Ishikawa (cell line): ENCODE measurements at regions not wholly inside any gene's neighbourhood (a gene's known extent, or its start where the extent isn't known, plus 50 kb on each side); places are given as distances from the start of the nearest gene placed in this dataset.

Experiments
- CEBPB ChIP-seq: IDR thresholded peaks from 2 replicates; pipeline ENCODE4 v1.6.1; 2012
- CREB1 ChIP-seq: IDR thresholded peaks from 2 replicates; pipeline ENCODE4 v1.6.1; 2012; ENCODE audit warnings: low read depth
- EGR1 ChIP-seq: IDR thresholded peaks from 2 replicates; pipeline ENCODE4 v1.6.1; 2012
- EP300 ChIP-seq: IDR thresholded peaks from 2 replicates; pipeline ENCODE4 v1.6.1; 2012; ENCODE audit warnings: borderline replicate concordance
- FOXM1 ChIP-seq: IDR thresholded peaks from 2 replicates; pipeline ENCODE4 v1.6.1; 2012; ENCODE audit warnings: low read depth, borderline replicate concordance
- NFIC ChIP-seq: IDR thresholded peaks from 2 replicates; pipeline ENCODE4 v1.6.1; 2012
- RAD21 ChIP-seq: IDR thresholded peaks from 2 replicates; pipeline ENCODE4 v1.6.1; 2012; ENCODE audit warnings: low read depth
- TAF1 ChIP-seq: IDR thresholded peaks from 2 replicates; pipeline ENCODE4 v1.6.1; 2012; ENCODE audit warnings: low read depth, mild to moderate bottlenecking
- TCF12 ChIP-seq: IDR thresholded peaks from 2 replicates; pipeline ENCODE4 v1.6.1; 2012; ENCODE audit warnings: low read depth
- TEAD4 ChIP-seq: IDR thresholded peaks from 2 replicates; pipeline ENCODE4 v1.6.1; 2012
- YY1 ChIP-seq: IDR thresholded peaks from 2 replicates; pipeline ENCODE4 v1.6.1; 2012; ENCODE audit warnings: low read depth
- ZBTB7A ChIP-seq: IDR thresholded peaks from 2 replicates; pipeline ENCODE4 v1.6.1; 2012; ENCODE audit warnings: low read depth
- TF ChIP-seq, protein P1 (sequence below): IDR thresholded peaks from 2 replicates; pipeline ENCODE4 v1.6.1; 2012; ENCODE audit warnings: low read depth, mild to moderate bottlenecking
- TF ChIP-seq, protein P2 (sequence below): IDR thresholded peaks from 2 replicates; pipeline ENCODE4 v1.6.1; 2012
- TF ChIP-seq, protein P3 (sequence below): IDR thresholded peaks from 2 replicates; pipeline ENCODE4 v1.6.1; 2012

DNA sequence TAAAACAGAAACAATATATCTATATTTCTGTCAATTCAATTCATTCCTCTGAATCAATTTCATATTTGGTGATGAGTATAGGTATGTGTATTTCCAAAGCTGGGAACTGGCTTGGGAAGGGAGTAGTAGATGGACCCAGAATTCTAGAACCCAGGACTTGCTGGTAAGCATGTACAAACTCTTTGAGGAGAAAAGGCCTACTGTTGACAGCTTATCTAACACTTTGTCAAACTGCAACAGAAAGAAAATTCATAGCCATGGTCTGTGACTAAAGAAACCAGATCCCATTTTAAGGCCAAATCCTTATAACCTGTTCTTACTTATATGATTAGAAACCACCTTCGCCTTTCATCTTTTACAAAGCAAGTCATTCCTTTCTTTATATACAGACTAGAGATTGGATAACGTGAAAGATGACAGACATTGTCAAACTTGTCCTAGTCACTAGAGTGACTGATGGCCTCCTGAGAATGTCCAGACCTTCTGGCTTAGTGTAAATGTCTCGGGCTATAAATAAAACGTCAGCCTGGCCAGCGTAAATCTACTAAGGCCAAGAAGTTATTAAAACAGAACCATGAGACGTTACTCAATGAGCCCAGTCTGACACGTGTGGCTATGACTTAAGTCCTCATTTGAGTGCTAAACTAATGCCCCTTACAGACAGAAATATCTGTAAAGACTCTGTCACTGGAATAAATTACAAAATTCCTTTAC lies 152.3 kb downstream of the ALDH8A1 start:
- TF ChIP-seq EGR1: no peak
- no peak for TF ChIP-seq ZBTB7A
- TF ChIP-seq NFIC: no peak
- TF ChIP-seq RAD21: no peak
- TF ChIP-seq FOXM1: no peak
- TF ChIP-seq TAF1: no peak
- TF ChIP-seq, protein P1, sequence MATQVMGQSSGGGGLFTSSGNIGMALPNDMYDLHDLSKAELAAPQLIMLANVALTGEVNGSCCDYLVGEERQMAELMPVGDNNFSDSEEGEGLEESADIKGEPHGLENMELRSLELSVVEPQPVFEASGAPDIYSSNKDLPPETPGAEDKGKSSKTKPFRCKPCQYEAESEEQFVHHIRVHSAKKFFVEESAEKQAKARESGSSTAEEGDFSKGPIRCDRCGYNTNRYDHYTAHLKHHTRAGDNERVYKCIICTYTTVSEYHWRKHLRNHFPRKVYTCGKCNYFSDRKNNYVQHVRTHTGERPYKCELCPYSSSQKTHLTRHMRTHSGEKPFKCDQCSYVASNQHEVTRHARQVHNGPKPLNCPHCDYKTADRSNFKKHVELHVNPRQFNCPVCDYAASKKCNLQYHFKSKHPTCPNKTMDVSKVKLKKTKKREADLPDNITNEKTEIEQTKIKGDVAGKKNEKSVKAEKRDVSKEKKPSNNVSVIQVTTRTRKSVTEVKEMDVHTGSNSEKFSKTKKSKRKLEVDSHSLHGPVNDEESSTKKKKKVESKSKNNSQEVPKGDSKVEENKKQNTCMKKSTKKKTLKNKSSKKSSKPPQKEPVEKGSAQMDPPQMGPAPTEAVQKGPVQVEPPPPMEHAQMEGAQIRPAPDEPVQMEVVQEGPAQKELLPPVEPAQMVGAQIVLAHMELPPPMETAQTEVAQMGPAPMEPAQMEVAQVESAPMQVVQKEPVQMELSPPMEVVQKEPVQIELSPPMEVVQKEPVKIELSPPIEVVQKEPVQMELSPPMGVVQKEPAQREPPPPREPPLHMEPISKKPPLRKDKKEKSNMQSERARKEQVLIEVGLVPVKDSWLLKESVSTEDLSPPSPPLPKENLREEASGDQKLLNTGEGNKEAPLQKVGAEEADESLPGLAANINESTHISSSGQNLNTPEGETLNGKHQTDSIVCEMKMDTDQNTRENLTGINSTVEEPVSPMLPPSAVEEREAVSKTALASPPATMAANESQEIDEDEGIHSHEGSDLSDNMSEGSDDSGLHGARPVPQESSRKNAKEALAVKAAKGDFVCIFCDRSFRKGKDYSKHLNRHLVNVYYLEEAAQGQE: no peak
- no peak for TF ChIP-seq EP300

DNA sequence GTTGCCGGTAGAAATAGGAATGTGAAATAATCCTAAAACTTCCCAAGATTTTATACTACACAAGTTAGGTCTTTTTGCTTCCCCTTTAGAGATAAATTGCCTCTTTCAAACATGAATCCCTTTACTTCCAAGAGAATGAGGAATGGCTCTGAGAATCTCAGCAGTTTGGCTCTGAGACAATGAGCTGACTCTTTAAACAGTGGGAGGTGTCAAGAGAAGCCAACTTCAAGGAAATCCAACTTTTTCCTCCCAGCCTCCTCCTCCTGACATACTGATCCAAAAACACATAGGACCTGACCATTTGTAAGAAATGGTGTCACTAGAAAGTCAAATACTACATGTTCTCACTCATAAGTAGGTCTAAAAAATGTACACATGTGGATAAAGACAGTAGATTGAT lies 154.2 kb downstream of the ALDH8A1 start:
- TF ChIP-seq, protein P1: no peak
- no peak for TF ChIP-seq TCF12
- TF ChIP-seq TAF1: no peak
- no peak for TF ChIP-seq TEAD4
- TF ChIP-seq CREB1: no peak
- no peak for TF ChIP-seq FOXM1
- TF ChIP-seq, protein P2, sequence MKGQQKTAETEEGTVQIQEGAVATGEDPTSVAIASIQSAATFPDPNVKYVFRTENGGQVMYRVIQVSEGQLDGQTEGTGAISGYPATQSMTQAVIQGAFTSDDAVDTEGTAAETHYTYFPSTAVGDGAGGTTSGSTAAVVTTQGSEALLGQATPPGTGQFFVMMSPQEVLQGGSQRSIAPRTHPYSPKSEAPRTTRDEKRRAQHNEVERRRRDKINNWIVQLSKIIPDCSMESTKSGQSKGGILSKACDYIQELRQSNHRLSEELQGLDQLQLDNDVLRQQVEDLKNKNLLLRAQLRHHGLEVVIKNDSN: no peak
- no peak for TF ChIP-seq YY1
- TF ChIP-seq, protein P3, sequence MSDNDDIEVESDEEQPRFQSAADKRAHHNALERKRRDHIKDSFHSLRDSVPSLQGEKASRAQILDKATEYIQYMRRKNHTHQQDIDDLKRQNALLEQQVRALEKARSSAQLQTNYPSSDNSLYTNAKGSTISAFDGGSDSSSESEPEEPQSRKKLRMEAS: no peak
- TF ChIP-seq RAD21: no peak
- no peak for TF ChIP-seq EGR1
- TF ChIP-seq EP300: no peak

DNA sequence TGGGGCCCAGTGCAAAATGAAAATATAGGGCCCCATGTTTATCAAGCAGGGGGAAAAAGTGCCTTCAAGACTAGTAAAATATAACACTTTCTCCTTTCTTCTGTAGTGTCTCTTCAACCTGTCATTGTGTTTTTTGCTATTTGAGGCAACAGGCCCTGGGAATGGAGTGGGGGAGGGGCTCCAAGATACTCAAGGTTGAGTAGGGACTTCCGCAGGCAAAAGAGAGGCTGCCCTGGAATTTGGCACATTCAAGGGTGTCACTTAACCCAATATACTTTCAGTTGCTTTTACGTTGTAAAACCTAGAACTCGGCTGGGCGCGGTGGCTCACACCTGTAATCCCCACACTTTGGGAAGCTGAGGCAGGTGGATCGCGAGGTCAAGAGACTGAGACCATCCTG lies 154.9 kb downstream of the ALDH8A1 start:
- no peak for TF ChIP-seq FOXM1
- TF ChIP-seq, protein P2: no peak
- no peak for TF ChIP-seq EP300
- no peak for TF ChIP-seq EGR1
- no peak for TF ChIP-seq RAD21

DNA sequence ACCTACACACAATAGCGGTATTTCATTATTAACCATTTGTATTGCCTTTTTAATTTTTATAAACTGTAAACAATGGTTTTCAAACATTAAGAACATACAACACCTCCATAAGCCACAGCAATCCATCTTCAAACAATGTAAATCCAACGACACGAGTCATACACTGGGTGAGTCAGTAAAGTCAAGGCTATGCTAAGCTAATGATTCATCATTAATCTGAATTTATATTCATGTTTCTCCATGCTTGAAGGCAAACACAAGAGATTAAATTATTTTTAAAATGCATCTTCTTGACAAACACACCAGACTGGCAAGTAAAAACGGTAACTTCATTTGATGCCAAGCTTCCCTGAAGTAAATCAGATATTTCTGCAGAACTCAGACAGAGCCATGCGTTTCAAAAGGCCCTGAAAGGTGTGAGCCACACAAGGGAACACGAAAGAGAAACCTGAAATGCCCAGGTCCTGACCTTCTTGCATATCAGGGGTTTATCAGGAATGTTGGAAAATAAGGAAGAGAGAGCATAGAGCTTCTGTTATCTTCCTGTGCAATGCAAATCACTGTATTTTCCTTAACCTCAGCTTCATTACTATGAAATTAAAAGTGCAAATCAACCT lies 162.5 kb downstream of the ALDH8A1 start:
- TF ChIP-seq, protein P3: no peak
- TF ChIP-seq YY1 (no peak), RAD21 (no peak), TEAD4 (no peak), EGR1 (no peak), NFIC (no peak), TCF12 (no peak), FOXM1 (no peak), CEBPB (no peak), TAF1 (no peak), EP300 (no peak)
- TF ChIP-seq, protein P1: no peak
- TF ChIP-seq, protein P2: no peak
